Body of pancreas (tissue), 4 donors: ENCODE measurements at regions not wholly inside any gene's neighbourhood (a gene's known extent, or its start where the extent isn't known, plus 50 kb on each side); places are given as distances from the start of the nearest gene placed in this dataset.

Experiments used
- ATAC-seq: fragments of 150-250 bp; one replicate; pipeline ENCODE4 v1.9.1; 2016
- DNase-seq, 4 donors: peaks; one replicate each; pipeline ENCODE4 v3.0.0-alpha.2; 2019
- H3K27ac ChIP-seq, 4 donors: fragments of 200-600 bp; sonication (generic); 1 replicate in 3 of 4; 2 replicates in 1 of 4; pipeline versions ENCODE4 v1.5.1 to v1.6.1; 2016 to 2019; ENCODE audit warnings: mild to moderate bottlenecking in 1 of 4, mixed read lengths in 1 of 4, moderate library complexity in 1 of 4
- H3K27me3 ChIP-seq, 2 donors: fragments of 200-600 bp; sonication (generic); one replicate each; pipeline ENCODE4 v1.6.0; 2016; ENCODE audit warnings: mild to moderate bottlenecking in 1 of 2
- H3K36me3 ChIP-seq, 2 donors: fragments of 200-600 bp; sonication (generic); replicated peaks in 1 of 2; 2 replicates each; pipeline ENCODE4 v1.5.1; 2016; ENCODE audit warnings: low read depth in 2 of 2; ENCODE audit not compliant: insufficient read depth in 1 of 2
- H3K4me1 ChIP-seq: fragments of 200-600 bp; sonication (generic); one replicate; pipeline ENCODE4 v1.6.0; 2016
- H3K4me3 ChIP-seq, 2 donors: fragments of 200-600 bp; sonication (generic); 1 replicate in 1 of 2; 2 replicates in 1 of 2; pipeline ENCODE4 v1.5.1; 2016 to 2019
- H3K9me3 ChIP-seq, 3 donors: fragments of 200-600 bp; sonication (generic); 1 replicate in 2 of 3; 2 replicates in 1 of 3; pipeline ENCODE4 v1.5.1; 2016
- CTCF ChIP-seq, 7 experiments: fragments of 450-650 bp in 4 of 7; fragments of 200-600 bp in 3 of 7; sonication (generic) in 3 of 7; IDR thresholded peaks; one replicate each; pipeline ENCODE4 v1.5.1; 2016 to 2019; ENCODE audit warnings: antibody characterized with exemption in 7 of 7
- POLR2A ChIP-seq, 3 donors: fragments of 450-650 bp; IDR thresholded peaks; one replicate each; pipeline ENCODE4 v1.6.1; 2016; ENCODE audit warnings: antibody characterized with exemption in 3 of 3, mild to moderate bottlenecking in 2 of 3
- WGBS, 2 donors: methylation state at CpG; one replicate each; pipeline ENCODE4 v1.1.5; 2017; 5-methylcytosine and 5-hydroxymethylcytosine counted together
- intact Hi-C: fragments of 100-400 bp; cut with DNase I; formaldehyde crosslinking; loops from one replicate; pipeline ENCODE4 v1.15.1; 2023

GRCh38 chr5:125582352-125582751, 835.9 kb upstream of the ZNF608 start:
- WGBS, 2 donors, result 85% methylated on average over 1 of the region's 1 CpG
- intact Hi-C loops, result no loop called here
- no peak for TF ChIP-seq POLR2A (IDR thresholded peaks at IDR 0.05)
- no peak for TF ChIP-seq CTCF (IDR thresholded peaks at IDR 0.05)
- Histone ChIP-seq H3K27ac (no peak overlapping the region), H3K4me3 (no peak overlapping the region), H3K4me1 (no peaks in the 10 kb centered on the region), H3K9me3 (no peaks in the 10 kb centered on the region), H3K36me3 (no peaks in the 10 kb centered on the region), H3K27me3 (no peaks in the 10 kb centered on the region)
- no peak for ATAC-seq
- no peak for DNase-seq

- TF ChIP-seq CTCF (IDR thresholded peaks at IDR 0.05), result no peak
- TF ChIP-seq POLR2A (IDR thresholded peaks at IDR 0.05), result no peak
- ATAC-seq (no peak), DNase-seq (no peak)
- H3K9me3 ChIP-seq, result no peaks in the 10 kb centered on the region
- no peaks in the 10 kb centered on the region for H3K4me1 ChIP-seq
- no peak overlapping the region for H3K27ac ChIP-seq
- intact Hi-C loops, result no loop called here
- WGBS, 2 donors, result 77 to 87% methylated on average over 11 of the region's 11 CpGs
- no peaks in the 10 kb centered on the region for H3K36me3 ChIP-seq
- no peak overlapping the region for H3K4me3 ChIP-seq
- no peaks in the 10 kb centered on the region for H3K27me3 ChIP-seq
Measured at GRCh38 chr5:125583321-125584139, 837.1 kb upstream of the ZNF608 start.

- Histone ChIP-seq H3K9me3 (no peaks in the 10 kb centered on the region), H3K36me3 (no peaks in the 10 kb centered on the region), H3K27ac (no peak overlapping the region), H3K4me3 (no peak overlapping the region), H3K4me1 (no peaks in the 10 kb centered on the region), H3K27me3 (no peaks in the 10 kb centered on the region)
- intact Hi-C loops, result no loop called here
- ATAC-seq (no peak), DNase-seq (no peak)
- 54 to 62% methylated on average over 3 of the region's 3 CpGs for WGBS, 2 donors
- no peak for TF ChIP-seq CTCF (IDR thresholded peaks at IDR 0.05)
Measured at GRCh38 chr5:125584140-125584520, 837.7 kb upstream of the ZNF608 start.

GRCh38 chr5:125587631-125588030, 835.6 kb upstream of the GRAMD2B start:
- 97 to 100% methylated on average over 1 of the region's 1 CpG for WGBS, 2 donors
- no peak for DNase-seq
- intact Hi-C loops, result no loop called here
- TF ChIP-seq CTCF (IDR thresholded peaks at IDR 0.05), result no peak
- TF ChIP-seq POLR2A (IDR thresholded peaks at IDR 0.05), result no peak
- Histone ChIP-seq H3K4me1 (no peaks in the 10 kb centered on the region), H3K4me3 (no peak overlapping the region), H3K27ac (no peak overlapping the region), H3K36me3 (no peaks in the 10 kb centered on the region), H3K27me3 (no peaks in the 10 kb centered on the region), H3K9me3 (no peaks in the 10 kb centered on the region)
- no peak for ATAC-seq

GRCh38 chr5:125592856-125593255, 830.4 kb upstream of the GRAMD2B start:
- no peaks in the 10 kb centered on the region for H3K9me3 ChIP-seq

More at GRCh38 chr5:125592856-125593255, 830.4 kb upstream of the GRAMD2B start:
- WGBS, 2 donors, result 70 to 77% methylated on average over 3 of the region's 3 CpGs
- ATAC-seq (no peak), DNase-seq (no peak)
- no peak overlapping the region for H3K27ac ChIP-seq
- no peaks in the 10 kb centered on the region for H3K36me3 ChIP-seq
- intact Hi-C loops, result no loop called here
- TF ChIP-seq CTCF (IDR thresholded peaks at IDR 0.05) (no peak), POLR2A (IDR thresholded peaks at IDR 0.05) (no peak)
- no peak overlapping the region for H3K4me3 ChIP-seq
- H3K4me1 ChIP-seq, result no peaks in the 10 kb centered on the region
- H3K27me3 ChIP-seq, result no peaks in the 10 kb centered on the region
